DND-41 (cell line): ENCODE measurements at regions not wholly inside any gene's neighbourhood (a gene's known extent, or its start where the extent isn't known, plus 50 kb on each side); places are given as distances from the start of the nearest gene placed in this dataset.
"Not testable (repeated sequence)": the region's sequence is repeated elsewhere in the genome, so short reads cannot be mapped to it uniquely, and the experiment has no call there.

ENCODE experiments used
- ATAC-seq: fragments of 200-7000 bp; cut with Tn5 transposase; 3 replicates; pipeline ENCODE4 v1.9.1; 2021; ENCODE audit warnings: low read depth; ENCODE audit not compliant: insufficient read depth
- DNase-seq: peaks from one replicate; pipeline ENCODE4 v3.0.0-alpha.2; 2020
- H2AFZ ChIP-seq: 2 replicates; pipeline ENCODE4 v1.6.0; 2012; ENCODE audit warnings: low read depth, low read length
- H3K27ac ChIP-seq: 2 replicates; pipeline ENCODE4 v1.5.1; 2012; ENCODE audit warnings: low read length, inconsistent platforms
- H3K27me3 ChIP-seq: fragments of 200-600 bp; sonication (generic); 2 replicates; pipeline ENCODE4 v1.6.0; 2012; ENCODE audit warnings: low read length, mild to moderate bottlenecking, inconsistent platforms; ENCODE audit not compliant: insufficient read depth, poor library complexity
- H3K36me3 ChIP-seq: 2 replicates; pipeline ENCODE4 v1.5.1; 2012; ENCODE audit warnings: low read length, inconsistent platforms; ENCODE audit not compliant: insufficient read depth
- H3K4me1 ChIP-seq: 2 replicates; pipeline ENCODE4 v1.5.1; 2012; ENCODE audit warnings: mild to moderate bottlenecking, low read length; ENCODE audit not compliant: insufficient read depth
- H3K4me2 ChIP-seq: 2 replicates; pipeline ENCODE4 v1.6.0; 2012; ENCODE audit warnings: mild to moderate bottlenecking, moderate library complexity, low read length, inconsistent platforms; ENCODE audit not compliant: insufficient read depth
- H3K4me3 ChIP-seq, 2 experiments: fragments of 200-600 bp in 1 of 2; shearing (Covaris generic) in 1 of 2; 2 replicates each; pipeline ENCODE4 v1.5.1; 2012 to 2016; ENCODE audit warnings: inconsistent platforms in 2 of 2, low read length in 2 of 2, mild to moderate bottlenecking in 2 of 2, low read depth in 1 of 2, moderate library complexity in 1 of 2
- H3K79me2 ChIP-seq: 2 replicates; pipeline ENCODE4 v1.6.0; 2012; ENCODE audit warnings: low read length, inconsistent platforms; ENCODE audit not compliant: insufficient read depth
- H3K9ac ChIP-seq: 2 replicates; pipeline ENCODE4 v1.6.0; 2012; ENCODE audit warnings: low read depth, mild to moderate bottlenecking, inconsistent platforms, low read length, moderate library complexity
- H3K9me3 ChIP-seq: 2 replicates; pipeline ENCODE4 v1.5.1; 2012; ENCODE audit warnings: low read length, moderate library complexity, mild to moderate bottlenecking, inconsistent platforms; ENCODE audit not compliant: insufficient read depth, severe bottlenecking
- H4K20me1 ChIP-seq: 2 replicates; pipeline ENCODE4 v1.6.0; 2012; ENCODE audit warnings: low read length; ENCODE audit not compliant: insufficient read depth
- CTCF ChIP-seq: IDR thresholded peaks from 2 replicates; pipeline ENCODE4 v1.5.1; 2012; ENCODE audit warnings: borderline replicate concordance, low read length, moderate library complexity, mild to moderate bottlenecking; ENCODE audit not compliant: poor library complexity, severe bottlenecking; ENCODE audit errors: extremely low read depth
- EZH2 ChIP-seq: IDR thresholded peaks from 3 replicates; pipeline ENCODE4 v1.6.1; 2012; ENCODE audit warnings: borderline replicate concordance, low read depth, mild to moderate bottlenecking, moderate library complexity, low read length, inconsistent platforms; ENCODE audit not compliant: severe bottlenecking

GRCh38 chr17:20873688-20874328 lies 169.0 kb downstream of the USP22 start:
- not testable (repeated sequence) for H4K20me1 ChIP-seq, H3K9ac ChIP-seq, DNase-seq, H3K27ac ChIP-seq, ATAC-seq, H2AFZ ChIP-seq, H3K79me2 ChIP-seq, H3K27me3 ChIP-seq, H3K9me3 ChIP-seq, H3K4me3 ChIP-seq, H3K4me1 ChIP-seq, H3K36me3 ChIP-seq, H3K4me2 ChIP-seq

- not testable (repeated sequence) for H3K4me3 ChIP-seq, H2AFZ ChIP-seq, DNase-seq, H4K20me1 ChIP-seq, H3K9ac ChIP-seq, H3K4me2 ChIP-seq, ATAC-seq, H3K27me3 ChIP-seq, H3K9me3 ChIP-seq, H3K4me1 ChIP-seq, H3K36me3 ChIP-seq, H3K79me2 ChIP-seq, H3K27ac ChIP-seq
These were observed 165.4 kb downstream of the USP22 start for GRCh38 chr17:20877384-20877783.

DNA sequence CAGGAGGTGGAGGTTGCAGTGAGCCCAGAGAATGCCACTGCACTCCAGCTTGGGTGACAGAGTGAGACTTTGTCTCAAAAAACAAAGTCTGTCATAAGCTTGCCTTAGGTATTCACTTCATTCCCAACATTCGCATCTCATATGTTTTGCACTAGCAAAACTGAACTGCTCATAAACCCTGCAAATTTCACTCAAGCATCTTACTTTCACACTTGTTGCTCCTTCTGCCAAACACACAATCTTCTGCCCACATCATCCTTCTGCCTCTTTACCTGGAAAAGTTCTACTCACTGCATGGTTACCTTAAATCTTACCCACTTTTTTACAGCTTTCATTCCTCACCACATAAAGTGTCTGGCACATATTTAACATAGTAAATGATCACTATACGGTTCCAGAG lies 152.5 kb downstream of the USP22 start:
- H3K9me3 ChIP-seq, result no peaks in the 10 kb centered on the region
- ATAC-seq (no peak), DNase-seq (no peak)
- no peak overlapping the region for H3K9ac ChIP-seq
- no peaks in the 10 kb centered on the region for H3K4me1 ChIP-seq
- H4K20me1 ChIP-seq, result no peaks in the 10 kb centered on the region
- no peak overlapping the region for H3K4me2 ChIP-seq
- no peak overlapping the region for H2AFZ ChIP-seq
- H3K27me3 ChIP-seq, result peaks cover 4% of the 10 kb centered on the region
- H3K79me2 ChIP-seq, result no peaks in the 10 kb centered on the region
- TF ChIP-seq CTCF (no peak), EZH2 (no peak)
- H3K4me3 ChIP-seq, result no peak overlapping the region
- H3K27ac ChIP-seq, result no peak overlapping the region
- H3K36me3 ChIP-seq, result no peaks in the 10 kb centered on the region

DNA sequence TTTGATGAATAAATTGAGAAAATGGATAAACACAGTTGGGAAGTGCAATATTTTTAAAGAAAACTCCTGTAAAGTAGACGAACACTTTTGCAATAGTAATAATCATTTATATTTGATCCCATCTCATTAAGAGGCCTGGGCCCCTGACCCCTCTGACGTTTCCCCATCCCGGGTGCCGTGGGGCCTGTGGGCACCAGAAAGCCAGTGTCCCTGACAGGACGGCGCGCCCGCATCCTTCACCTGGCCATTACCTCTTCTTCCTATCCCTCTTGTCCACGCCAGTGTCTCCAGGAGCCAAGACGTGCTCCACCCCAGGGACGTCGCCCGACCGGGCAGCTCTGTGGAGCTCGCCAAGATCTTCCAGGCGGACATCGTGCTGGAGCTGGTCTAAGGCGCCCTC lies 147.4 kb downstream of the USP22 start:
- H4K20me1 ChIP-seq, H3K9ac ChIP-seq, H3K4me2 ChIP-seq, H3K4me1 ChIP-seq, H3K27ac ChIP-seq, H2AFZ ChIP-seq, H3K79me2 ChIP-seq, ATAC-seq, DNase-seq, H3K36me3 ChIP-seq, H3K9me3 ChIP-seq, H3K27me3 ChIP-seq, H3K4me3 ChIP-seq: not testable (repeated sequence)

GRCh38 chr17:20896153-20896649 lies 146.6 kb downstream of the USP22 start:
- no peak for ATAC-seq
- H2AFZ ChIP-seq, result no peak overlapping the region
- TF ChIP-seq EZH2, result no peak
- TF ChIP-seq CTCF, result no peak
- no peak overlapping the region for H3K27ac ChIP-seq
- H3K9ac ChIP-seq, result no peak overlapping the region
- no peak for DNase-seq
- H3K79me2 ChIP-seq, result no peaks in the 10 kb centered on the region
- no peaks in the 10 kb centered on the region for H3K27me3 ChIP-seq
- no peaks in the 10 kb centered on the region for H3K9me3 ChIP-seq
- H4K20me1 ChIP-seq, result no peaks in the 10 kb centered on the region
- H3K4me2 ChIP-seq, result no peak overlapping the region
- no peak overlapping the region for H3K4me3 ChIP-seq
- no peaks in the 10 kb centered on the region for H3K36me3 ChIP-seq
- no peaks in the 10 kb centered on the region for H3K4me1 ChIP-seq

- H2AFZ ChIP-seq, H3K27ac ChIP-seq, H3K27me3 ChIP-seq, DNase-seq, H3K4me3 ChIP-seq, H3K36me3 ChIP-seq, H3K9ac ChIP-seq, ATAC-seq, H4K20me1 ChIP-seq, H3K4me1 ChIP-seq, H3K79me2 ChIP-seq, H3K9me3 ChIP-seq, H3K4me2 ChIP-seq: not testable (repeated sequence)
These were observed 144.1 kb downstream of the USP22 start for GRCh38 chr17:20898726-20899125.

GRCh38 chr17:20902496-20902895 lies 140.3 kb downstream of the USP22 start:
- H2AFZ ChIP-seq, ATAC-seq, H3K9me3 ChIP-seq, H3K4me2 ChIP-seq, H4K20me1 ChIP-seq, H3K79me2 ChIP-seq, DNase-seq, H3K4me3 ChIP-seq, H3K27me3 ChIP-seq, H3K36me3 ChIP-seq, H3K9ac ChIP-seq, H3K4me1 ChIP-seq, H3K27ac ChIP-seq: not testable (repeated sequence)
